ENCODE measurements at regions not wholly inside any gene's neighbourhood (a gene's known extent, or its start where the extent isn't known, plus 50 kb on each side); places are given as distances from the start of the nearest gene placed in this dataset.
"Not testable (repeated sequence)": the region's sequence is repeated elsewhere in the genome, so short reads cannot be mapped to it uniquely, and the experiment has no call there.

- H3K27me3 Mint-ChIP-seq (ENCODE audit: low read depth), result no peaks in the 10 kb centered on the region
- H3K4me3 Mint-ChIP-seq (ENCODE audit: low read depth), result no peak overlapping the region
- no peaks in the 10 kb centered on the region for H3K9me3 Mint-ChIP-seq
- peaks cover 23% of the 10 kb centered on the region for H3K4me1 Mint-ChIP-seq (ENCODE audit: low read depth)
- no peak for DNase-seq (ENCODE audit: low spot score)
- no peaks in the 10 kb centered on the region for H3K36me3 Mint-ChIP-seq (ENCODE audit: low read depth)
- intact Hi-C loops (cut with micrococcal nuclease), result loop anchor here (10.0 kb wide), 1 partner anchor 69 kb away; no protein-coding TSS in a partner anchor
- peak overlapping the region; percentile 71 for H3K27ac Mint-ChIP-seq
Observed at GRCh38 chr9:1535599-1535998, 479.5 kb upstream of the SMARCA2 start.

- no peaks in the 10 kb centered on the region for H3K9me3 Mint-ChIP-seq
- DNase-seq (ENCODE audit: low spot score), result no peak
- peak overlapping the region; percentile 71 for H3K27ac Mint-ChIP-seq
- no peak overlapping the region for H3K4me3 Mint-ChIP-seq (ENCODE audit: low read depth)
- H3K4me1 Mint-ChIP-seq (ENCODE audit: low read depth), result peaks cover 23% of the 10 kb centered on the region
- intact Hi-C loops (cut with micrococcal nuclease), result loop anchor here (1.0 to 10.0 kb wide), 6 partner anchors 31 to 343 kb away; no protein-coding TSS in a partner anchor
- H3K27me3 Mint-ChIP-seq (ENCODE audit: low read depth), result no peaks in the 10 kb centered on the region
- H3K36me3 Mint-ChIP-seq (ENCODE audit: low read depth), result no peaks in the 10 kb centered on the region
Observed at GRCh38 chr9:1536522-1537170, 478.5 kb upstream of the SMARCA2 start.

DNA sequence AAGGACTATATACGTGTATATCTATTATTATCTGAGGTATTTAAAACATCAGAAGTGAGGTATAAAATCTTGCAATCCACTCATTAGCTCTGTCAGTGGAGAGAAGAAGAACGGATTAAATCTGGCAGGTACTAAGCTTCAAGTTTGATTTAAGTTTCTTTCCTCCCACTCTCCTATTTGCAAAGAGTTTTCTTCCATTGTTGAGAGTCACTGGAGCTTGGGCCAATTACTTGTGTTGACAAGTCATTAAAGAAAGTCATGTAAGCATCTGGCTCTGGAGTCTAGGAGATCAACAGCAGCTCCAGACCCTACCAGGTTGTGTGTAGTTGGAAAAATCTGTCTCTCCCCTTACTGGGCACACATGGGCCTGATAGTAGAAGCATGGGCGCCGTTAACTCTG, 476.8 kb upstream of the SMARCA2 start:
- DNase-seq (ENCODE audit: low spot score), result no peak
- no peaks in the 10 kb centered on the region for H3K36me3 Mint-ChIP-seq (ENCODE audit: low read depth)
- H3K9me3 Mint-ChIP-seq, result no peaks in the 10 kb centered on the region
- intact Hi-C loops (cut with micrococcal nuclease), result loop anchor here (10.0 kb wide), 1 partner anchor 66 kb away; no protein-coding TSS in a partner anchor
- no peaks in the 10 kb centered on the region for H3K27me3 Mint-ChIP-seq (ENCODE audit: low read depth)
- H3K27ac Mint-ChIP-seq, result no peak overlapping the region
- H3K4me1 Mint-ChIP-seq (ENCODE audit: low read depth), result peaks cover 26% of the 10 kb centered on the region
- H3K4me3 Mint-ChIP-seq (ENCODE audit: low read depth), result no peak overlapping the region

- H3K27ac Mint-ChIP-seq, result no peak overlapping the region
- peaks cover 26% of the 10 kb centered on the region for H3K4me1 Mint-ChIP-seq (ENCODE audit: low read depth)
- H3K27me3 Mint-ChIP-seq (ENCODE audit: low read depth), result no peaks in the 10 kb centered on the region
- no peaks in the 10 kb centered on the region for H3K36me3 Mint-ChIP-seq (ENCODE audit: low read depth)
- DNase-seq (ENCODE audit: low spot score), result no peak
- intact Hi-C loops (cut with micrococcal nuclease), result loop anchor here (10.0 kb wide), 1 partner anchor 66 kb away; no protein-coding TSS in a partner anchor
- no peaks in the 10 kb centered on the region for H3K9me3 Mint-ChIP-seq
- no peak overlapping the region for H3K4me3 Mint-ChIP-seq (ENCODE audit: low read depth)
Observed at GRCh38 chr9:1539216-1539615, 475.9 kb upstream of the SMARCA2 start.

DNA sequence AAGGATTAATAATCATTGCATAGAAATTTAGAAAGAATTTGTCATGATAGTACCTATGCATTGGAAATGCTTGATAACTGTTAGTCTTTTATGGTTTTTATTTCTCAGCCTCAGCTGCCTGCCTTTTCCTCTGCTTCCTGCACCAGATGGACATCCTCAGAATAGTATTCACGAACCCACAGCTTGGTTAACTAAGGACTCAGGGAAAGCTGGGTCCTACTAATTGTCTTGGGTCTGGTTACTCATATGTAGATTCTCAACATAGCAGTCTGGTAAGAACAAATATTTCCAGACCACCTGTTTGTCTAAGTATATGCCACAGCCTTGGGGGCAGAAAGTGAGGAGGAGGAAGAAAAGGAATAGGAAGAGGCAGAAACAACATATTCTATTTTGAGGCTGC, 464.5 kb upstream of the SMARCA2 start:
- no peaks in the 10 kb centered on the region for H3K27me3 Mint-ChIP-seq (ENCODE audit: low read depth)
- intact Hi-C loops (cut with micrococcal nuclease), result no loop called here
- no peak for DNase-seq (ENCODE audit: low spot score)
- no peak overlapping the region for H3K4me3 Mint-ChIP-seq (ENCODE audit: low read depth)
- H3K36me3 Mint-ChIP-seq (ENCODE audit: low read depth), result no peaks in the 10 kb centered on the region
- H3K4me1 Mint-ChIP-seq (ENCODE audit: low read depth), result no peaks in the 10 kb centered on the region
- no peaks in the 10 kb centered on the region for H3K9me3 Mint-ChIP-seq
- H3K27ac Mint-ChIP-seq, result no peak overlapping the region

DNA sequence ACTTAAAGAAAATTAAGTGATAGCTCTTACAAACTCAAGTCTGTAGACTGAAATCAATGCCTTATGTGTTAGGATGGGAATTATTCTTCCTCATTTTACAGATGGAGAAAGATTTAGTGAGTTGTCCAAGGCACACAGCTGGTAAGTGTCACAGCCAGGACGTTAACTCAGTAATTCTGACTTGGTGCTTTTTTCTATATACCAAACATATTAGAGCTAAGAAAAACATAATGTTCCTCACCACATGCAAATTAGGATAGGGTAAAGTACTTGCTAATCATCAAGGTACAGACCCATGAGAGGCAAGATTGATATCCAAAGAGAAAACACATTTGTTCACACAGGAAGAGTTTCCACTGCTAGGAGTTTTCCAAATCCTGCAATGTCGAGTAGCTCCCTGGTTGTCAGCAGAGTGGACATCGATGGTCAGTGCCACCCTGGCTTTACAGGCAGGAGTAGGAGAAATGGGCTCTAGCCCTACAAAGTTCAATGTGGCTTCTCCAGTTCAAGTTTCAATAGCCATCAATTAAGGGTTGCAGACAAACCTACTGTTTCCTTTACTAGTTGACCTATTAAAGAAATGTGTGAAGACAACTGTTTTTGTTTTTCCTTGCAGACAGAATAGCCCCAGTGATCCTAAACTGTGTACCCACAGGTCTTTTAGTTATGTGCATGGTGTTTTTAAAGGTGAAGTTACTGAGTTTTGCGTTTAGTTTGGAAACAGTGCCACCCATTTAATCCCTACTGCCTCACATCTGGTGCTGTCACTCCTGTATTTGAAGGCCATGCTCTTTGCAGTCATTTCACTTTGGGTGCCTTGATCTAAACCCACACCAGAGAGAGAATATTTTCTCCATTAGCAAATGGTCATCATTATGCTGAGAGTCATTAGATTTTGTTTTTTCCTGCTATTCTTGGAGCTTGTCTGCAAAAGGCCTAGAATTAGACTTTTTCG, 460.8 kb upstream of the SMARCA2 start:
- intact Hi-C loops (cut with micrococcal nuclease), result no loop called here
- Mint-ChIP-seq H3K27ac (no peak overlapping the region), H3K4me1 (ENCODE audit: low read depth) (no peaks in the 10 kb centered on the region), H3K4me3 (ENCODE audit: low read depth) (no peak overlapping the region), H3K9me3 (no peaks in the 10 kb centered on the region), H3K36me3 (ENCODE audit: low read depth) (no peaks in the 10 kb centered on the region), H3K27me3 (ENCODE audit: low read depth) (no peaks in the 10 kb centered on the region)
- DNase-seq (ENCODE audit: low spot score), result no peak

GRCh38 chr9:1558666-1559065, 456.5 kb upstream of the SMARCA2 start:
- H3K4me1 Mint-ChIP-seq (ENCODE audit: low read depth), result not testable (repeated sequence)

GRCh38 chr9:1575939-1576338, 439.2 kb upstream of the SMARCA2 start:
- intact Hi-C loops (cut with micrococcal nuclease), result no loop called here
- no peak for DNase-seq (ENCODE audit: low spot score)
- peaks cover 6% of the 10 kb centered on the region for H3K9me3 Mint-ChIP-seq
- no peak overlapping the region for H3K4me3 Mint-ChIP-seq (ENCODE audit: low read depth)
- no peaks in the 10 kb centered on the region for H3K27me3 Mint-ChIP-seq (ENCODE audit: low read depth)
- H3K36me3 Mint-ChIP-seq (ENCODE audit: low read depth), result no peaks in the 10 kb centered on the region
- H3K4me1 Mint-ChIP-seq (ENCODE audit: low read depth), result no peaks in the 10 kb centered on the region
- H3K27ac Mint-ChIP-seq, result no peak overlapping the region

More at GRCh38 chr9:1558666-1559065, 456.5 kb upstream of the SMARCA2 start:
- H3K4me3 Mint-ChIP-seq (ENCODE audit: low read depth); intact Hi-C loops (cut with micrococcal nuclease); H3K27me3 Mint-ChIP-seq (ENCODE audit: low read depth); H3K36me3 Mint-ChIP-seq (ENCODE audit: low read depth); H3K27ac Mint-ChIP-seq; H3K9me3 Mint-ChIP-seq; DNase-seq (ENCODE audit: low spot score): not testable (repeated sequence)

GRCh38 chr9:1580215-1580614, 434.9 kb upstream of the SMARCA2 start:
- H3K27me3 Mint-ChIP-seq (ENCODE audit: low read depth), result no peaks in the 10 kb centered on the region
- intact Hi-C loops (cut with micrococcal nuclease), result no loop called here
- H3K27ac Mint-ChIP-seq, result no peak overlapping the region
- H3K4me1 Mint-ChIP-seq (ENCODE audit: low read depth), result no peaks in the 10 kb centered on the region
- peaks cover 6% of the 10 kb centered on the region for H3K9me3 Mint-ChIP-seq
- H3K36me3 Mint-ChIP-seq (ENCODE audit: low read depth), result no peaks in the 10 kb centered on the region
- H3K4me3 Mint-ChIP-seq (ENCODE audit: low read depth), result no peak overlapping the region
- no peak for DNase-seq (ENCODE audit: low spot score)

- Mint-ChIP-seq H3K27me3 (ENCODE audit: low read depth) (no peaks in the 10 kb centered on the region), H3K27ac (no peak overlapping the region), H3K4me1 (ENCODE audit: low read depth) (no peaks in the 10 kb centered on the region), H3K36me3 (ENCODE audit: low read depth) (no peaks in the 10 kb centered on the region), H3K9me3 (peaks cover 4% of the 10 kb centered on the region), H3K4me3 (ENCODE audit: low read depth) (no peak overlapping the region)
- DNase-seq (ENCODE audit: low spot score), result no peak
- intact Hi-C loops (cut with micrococcal nuclease), result no loop called here
Observed at GRCh38 chr9:1581926-1582325, 433.2 kb upstream of the SMARCA2 start.

DNA sequence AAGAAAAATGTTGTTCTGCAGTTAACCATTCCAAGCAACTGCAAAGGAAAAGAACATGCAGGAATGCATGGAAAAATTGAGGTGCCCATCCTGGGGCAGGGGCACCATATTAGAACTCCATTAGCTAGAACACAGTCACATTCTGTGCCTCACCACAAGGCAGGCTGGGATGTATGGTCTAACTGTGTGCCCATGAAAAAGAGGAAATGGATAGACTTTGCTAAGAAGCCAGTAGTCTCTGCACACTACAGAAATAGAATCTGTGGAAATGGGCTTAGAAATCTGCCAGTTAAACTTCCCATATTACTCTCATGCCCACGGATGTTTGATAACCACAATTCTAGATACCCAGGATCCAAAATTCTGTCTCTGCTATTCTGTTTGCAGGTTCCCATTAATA, 423.8 kb upstream of the SMARCA2 start:
- Mint-ChIP-seq H3K9me3 (no peaks in the 10 kb centered on the region), H3K27me3 (ENCODE audit: low read depth) (no peaks in the 10 kb centered on the region), H3K4me1 (ENCODE audit: low read depth) (no peaks in the 10 kb centered on the region), H3K36me3 (ENCODE audit: low read depth) (no peaks in the 10 kb centered on the region), H3K27ac (no peak overlapping the region), H3K4me3 (ENCODE audit: low read depth) (no peak overlapping the region)
- no peak for DNase-seq (ENCODE audit: low spot score)
- intact Hi-C loops (cut with micrococcal nuclease), result no loop called here

DNA sequence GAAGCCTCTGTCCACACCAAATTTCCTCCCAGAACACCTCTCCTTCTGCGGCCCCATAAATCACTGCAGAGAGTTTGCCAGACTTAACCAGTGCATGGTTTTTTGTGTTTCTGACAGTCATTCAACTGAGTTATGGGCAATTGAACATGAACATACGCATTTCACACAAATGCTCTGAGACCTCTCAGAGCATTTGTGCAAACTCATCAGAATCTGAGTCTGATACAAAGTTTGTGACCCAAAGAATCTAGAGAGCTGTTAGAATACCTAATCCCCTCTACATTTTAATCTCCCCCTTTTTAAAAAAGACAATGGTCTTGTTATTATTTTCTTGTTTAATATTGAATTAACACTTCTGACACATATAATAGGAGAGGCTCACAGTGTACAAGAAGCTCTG, 416.9 kb upstream of the SMARCA2 start:
- no peaks in the 10 kb centered on the region for H3K27me3 Mint-ChIP-seq (ENCODE audit: low read depth)
- no peaks in the 10 kb centered on the region for H3K9me3 Mint-ChIP-seq
- DNase-seq (ENCODE audit: low spot score), result no peak

GRCh38 chr9:1599961-1600360, 415.2 kb upstream of the SMARCA2 start:
- H3K4me1 Mint-ChIP-seq (ENCODE audit: low read depth), result no peaks in the 10 kb centered on the region
- no peaks in the 10 kb centered on the region for H3K27me3 Mint-ChIP-seq (ENCODE audit: low read depth)
- no peak overlapping the region for H3K27ac Mint-ChIP-seq
- H3K36me3 Mint-ChIP-seq (ENCODE audit: low read depth), result no peaks in the 10 kb centered on the region
- H3K4me3 Mint-ChIP-seq (ENCODE audit: low read depth), result no peak overlapping the region
- no peaks in the 10 kb centered on the region for H3K9me3 Mint-ChIP-seq
- DNase-seq (ENCODE audit: low spot score), result no peak
- intact Hi-C loops (cut with micrococcal nuclease), result loop anchor here (10.0 kb wide), 3 partner anchors 65 to 545 kb away; partner anchors contain the start of gene DMRT2

More for the DNA sequence above, 416.9 kb upstream of the SMARCA2 start:
- no peak overlapping the region for H3K4me3 Mint-ChIP-seq (ENCODE audit: low read depth)
- H3K27ac Mint-ChIP-seq, result no peak overlapping the region
- intact Hi-C loops (cut with micrococcal nuclease), result no loop called here
- no peaks in the 10 kb centered on the region for H3K36me3 Mint-ChIP-seq (ENCODE audit: low read depth)
- H3K4me1 Mint-ChIP-seq (ENCODE audit: low read depth), result no peaks in the 10 kb centered on the region

Measured in activated T-helper 2 cell treated with anti-CD3 and anti-CD28 coated beads, Interferon-gamma antibody, Interleukin-2, Interleukin-4, amounts not matched to agents 10 μg/mL and 5 μg/mL and 100 μg/mL, durations not matched to agents 14 hours and 24 hours and 36 hours (primary cell).